K562 (cell line): ENCODE measurements at regions not wholly inside any gene's neighbourhood (a gene's known extent, or its start where the extent isn't known, plus 50 kb on each side); places are given as distances from the start of the nearest gene placed in this dataset.

Experiments
- ATAC-seq: fragments of 200-7000 bp; cut with Tn5 transposase; 3 replicates; pipeline ENCODE4 v1.9.1; 2020; ENCODE audit warnings: moderate library complexity
- BruUV-seq: library from RNA; stranded (reverse); fragments of 400-500 nt; replicated peaks from 2 replicates; lab custom pipeline; 2021; lab: Mats Ljungman, UMichigan
- CTCF ChIA-PET: fragments of 300-600 bp; formaldehyde crosslinking; extraction: SDS; loops from one replicate; lab custom pipeline; 2021; ENCODE audit warnings: low intra/inter-chr PET ratio; lab: Yijun Ruan, JAX
- POLR2A ChIA-PET: fragments of 300-600, 350-650 bp; sonication (Branson Sonifier 250); formaldehyde crosslinking; extraction: SDS; loops from one replicate; lab custom pipeline; 2021; ENCODE audit warnings: antibody characterized with exemption, inconsistent platforms; lab: Yijun Ruan, JAX
- DNase-seq, 4 experiments: peaks; one replicate each; pipeline versions ENCODE4 v3.0.0 to v3.0.0-alpha.2; 2011 to 2018; ENCODE audit warnings: low spot score in 3 of 4, mixed read lengths in 3 of 4; ENCODE audit errors: extremely low read depth in 1 of 4
- FAIRE-seq: peaks from 2 replicates; lab custom pipeline; 2011; peaks lifted over from hg19 to GRCh38; lab: Jason Lieb, UNC
- H2AFZ ChIP-seq: 2 replicates; pipeline ENCODE4 v1.6.0; 2011; ENCODE audit warnings: low read depth, low read length, control low read depth, inconsistent platforms
- H3K27ac ChIP-seq: fragments of 200-600 bp; 3 replicates; pipeline ENCODE4 v1.8.0; 2011; ENCODE audit warnings: low read depth, mild to moderate bottlenecking, control low read depth, inconsistent platforms, low read length, moderate library complexity, mixed read lengths; ENCODE audit errors: extremely low read depth
- H3K27me3 ChIP-seq, 2 experiments: fragments of 300-600 bp in 1 of 2; 2 replicates in 1 of 2; 3 replicates in 1 of 2; pipeline versions ENCODE4 v1.6.0 to v1.8.0; 2011; ENCODE audit warnings: inconsistent platforms in 2 of 2, low read length in 2 of 2, mild to moderate bottlenecking in 1 of 2, mixed read lengths in 1 of 2, moderate library complexity in 1 of 2; ENCODE audit not compliant: control insufficient read depth in 2 of 2, insufficient read depth in 2 of 2
- H3K36me3 ChIP-seq: fragments of 300-600 bp; 3 replicates; pipeline ENCODE4 v1.8.0; 2011; ENCODE audit warnings: mild to moderate bottlenecking, low read length, inconsistent platforms; ENCODE audit not compliant: control insufficient read depth, insufficient read depth
- H3K4me1 ChIP-seq, 2 experiments: fragments of 200-600 bp in 1 of 2; replicated peaks in 1 of 2; 2 replicates in 1 of 2; 3 replicates in 1 of 2; pipeline versions ENCODE4 v1.5.1 to v1.8.0; 2011; ENCODE audit warnings: inconsistent platforms in 2 of 2, low read length in 2 of 2, mild to moderate bottlenecking in 1 of 2, mixed read lengths in 1 of 2, moderate library complexity in 1 of 2; ENCODE audit not compliant: control insufficient read depth in 2 of 2, insufficient read depth in 2 of 2
- H3K4me2 ChIP-seq: 2 replicates; pipeline ENCODE4 v1.6.1; 2011; ENCODE audit warnings: low read length, control low read depth, inconsistent platforms, mixed read lengths; ENCODE audit not compliant: insufficient read depth
- H3K4me3 ChIP-seq: fragments of 200-600 bp; sonication (generic), shearing (Covaris generic); 2 replicates; pipeline ENCODE4 v1.5.1; 2016; ENCODE audit warnings: control low read depth, inconsistent platforms
- H3K79me2 ChIP-seq: fragments of 200-600 bp; 3 replicates; pipeline ENCODE4 v1.8.0; 2011; ENCODE audit warnings: low read length, inconsistent platforms; ENCODE audit not compliant: control insufficient read depth, insufficient read depth
- H3K9ac ChIP-seq, 2 experiments: 2 replicates each; pipeline versions ENCODE4 v1.6.0 to v1.6.1; 2011; ENCODE audit warnings: low read depth in 2 of 2, low read length in 2 of 2, control low read depth in 1 of 2, inconsistent platforms in 1 of 2, mild to moderate bottlenecking in 1 of 2, mixed read lengths in 1 of 2; ENCODE audit not compliant: insufficient read depth in 1 of 2
- H3K9me1 ChIP-seq: one replicate; pipeline ENCODE4 v1.6.0; 2011; ENCODE audit warnings: inconsistent platforms, mild to moderate bottlenecking, low read length, moderate library complexity; ENCODE audit not compliant: control insufficient read depth, insufficient read depth
- H3K9me3 ChIP-seq: replicated peaks from 2 replicates; pipeline ENCODE4 v1.5.1; 2011; ENCODE audit warnings: low read depth, low read length, inconsistent platforms; ENCODE audit not compliant: control insufficient read depth, insufficient read depth
- H4K20me1 ChIP-seq: replicated peaks from 2 replicates; pipeline ENCODE4 v1.6.1; 2011; ENCODE audit warnings: low read length, inconsistent platforms, mixed read lengths; ENCODE audit not compliant: control insufficient read depth, insufficient read depth
- FOXK1 ChIP-seq: sonication (generic); formaldehyde crosslinking; IDR thresholded peaks from 2 replicates; pipeline ENCODE4 v1.8.0; 2022; ENCODE audit warnings: missing genetic modification reagents, mild to moderate bottlenecking, borderline replicate concordance
- GTF2B ChIP-seq: IDR thresholded peaks from 2 replicates; pipeline ENCODE4 v1.6.1; 2011; ENCODE audit not compliant: insufficient read length; ENCODE audit errors: extremely low read depth
- HMGN3 ChIP-seq: IDR thresholded peaks from 2 replicates; pipeline ENCODE4 v1.6.1; 2011; ENCODE audit warnings: borderline replicate concordance, low read depth, mild to moderate bottlenecking, mixed read lengths, low read length; ENCODE audit not compliant: insufficient read length; ENCODE audit errors: extremely low read depth
- KLF13 ChIP-seq: fragments of 450-650 bp; IDR thresholded peaks from 2 replicates; pipeline ENCODE4 v1.6.1; 2016; ENCODE audit warnings: missing genetic modification characterization, low read depth, mild to moderate bottlenecking, missing compliant biosample characterization, moderate library complexity, borderline replicate concordance
- MLX ChIP-seq, 2 experiments: fragments of 450-650 bp in 1 of 2; sonication (generic) in 1 of 2; formaldehyde crosslinking; conservative IDR thresholded peaks; 2 replicates each; pipeline versions ENCODE4 v1.4.0 to v1.8.1; 2020 to 2022; ENCODE audit warnings: mild to moderate bottlenecking in 1 of 2, missing genetic modification reagents in 1 of 2
- TCF7 ChIP-seq: sonication (generic); IDR thresholded peaks from 2 replicates; pipeline ENCODE4 v1.6.1; 2016; ENCODE audit warnings: antibody characterized with exemption, borderline replicate concordance
- ZNF609 ChIP-seq: sonication (generic); formaldehyde crosslinking; IDR thresholded peaks from 2 replicates; pipeline ENCODE4 v1.8.1; 2023; ENCODE audit warnings: missing genetic modification reagents, mild to moderate bottlenecking, borderline replicate concordance
- WGBS: fragments of 100-300 bp; shearing (Covaris generic); methylation state at CpG from one replicate; pipeline ENCODE4 v1.1.6; 2016; ENCODE audit warnings: low coverage, mixed read lengths; ENCODE audit not compliant: insufficient coverage; ENCODE audit errors: missing lambda C conversion rate; 5-methylcytosine and 5-hydroxymethylcytosine counted together
- in situ Hi-C: fragments of 300-500 bp; cut with MboI; formaldehyde crosslinking; loops from 4 replicates; pipeline ENCODE4 v1.15.0; 2018; ENCODE audit warnings: inconsistent platforms, mixed read lengths
- intact Hi-C: fragments of 100-400 bp; cut with micrococcal nuclease; formaldehyde crosslinking; loops from 2 replicates; pipeline ENCODE4 v1.14.2; 2022

- TF ChIP-seq ZNF609 (no peak), HMGN3 (no peak), FOXK1 (CRISPR knock-in tag) (no peak)
Observed at GRCh38 chr10:105973902-105974301, 1190.6 kb downstream of the SORCS1 start (continued).

GRCh38 chr10:105973360-105973759 lies 1191.1 kb downstream of the SORCS1 start:
- Histone ChIP-seq H4K20me1 (no peaks in the 10 kb centered on the region), H2AFZ (no peak overlapping the region), H3K9ac (no peak overlapping the region), H3K4me1 (no peaks in the 10 kb centered on the region), H3K27me3 (no peaks in the 10 kb centered on the region), H3K9me1 (no peaks in the 10 kb centered on the region), H3K4me2 (no peak overlapping the region), H3K4me3 (no peak overlapping the region), H3K9me3 (no peaks in the 10 kb centered on the region), H3K79me2 (no peaks in the 10 kb centered on the region), H3K36me3 (no peaks in the 10 kb centered on the region), H3K27ac (no peak overlapping the region)
- no peak for DNase-seq
- no peak for FAIRE-seq
- WGBS = 0% methylated on average over 4 of the region's 4 CpGs
- no peak for TF ChIP-seq KLF13 (tag)
- TF ChIP-seq TCF7 = no peak
- TF ChIP-seq MLX (CRISPR knock-in tag; conservative IDR thresholded peaks at IDR 0.05) = no peak
- no peak for TF ChIP-seq GTF2B
- ChIA-PET POLR2A (no interaction called here), CTCF (no interaction called here)
- intact Hi-C loops = no loop called here
- BruUV-seq = no TSS peak
- ATAC-seq = no peak
- in situ Hi-C loops = no loop called here
